SK-N-SH treated with all-trans-retinoic acid at 6 μM for 48 hours (cell line): ENCODE measurements at regions not wholly inside any gene's neighbourhood (a gene's known extent, or its start where the extent isn't known, plus 50 kb on each side); places are given as distances from the start of the nearest gene placed in this dataset.

Experiments used
- ATAC-seq: fragments of 200-7000 bp; cut with Tn5 transposase; 3 replicates; pipeline ENCODE4 v1.9.1; 2020; ENCODE audit warnings: mild to moderate bottlenecking, moderate library complexity
- ARNTL ChIP-seq: fragments of 450-650 bp; formaldehyde crosslinking; IDR thresholded peaks from 2 replicates; pipeline ENCODE4 v1.5.0; 2020; ENCODE audit warnings: low read depth, mild to moderate bottlenecking, moderate library complexity, borderline replicate concordance
- BACH2 ChIP-seq: fragments of 250-450 bp; sonication (Bioruptor Pico); IDR thresholded peaks from 2 replicates; pipeline ENCODE4 v1.9.0; 2021; ENCODE audit warnings: mild to moderate bottlenecking, borderline replicate concordance
- CREB5 ChIP-seq: fragments of 250-450 bp; sonication (Bioruptor Pico); IDR thresholded peaks from 2 replicates; pipeline ENCODE4 v1.5.1; 2020; ENCODE audit warnings: low read depth, mild to moderate bottlenecking, moderate library complexity
- CSRNP3 ChIP-seq: fragments of 250-450 bp; sonication (Bioruptor Pico); IDR thresholded peaks from 2 replicates; pipeline ENCODE4 v1.5.1; 2021; ENCODE audit warnings: mild to moderate bottlenecking, moderate library complexity
- ESRRG ChIP-seq: fragments of 250-450 bp; sonication (Bioruptor Pico); IDR thresholded peaks from 2 replicates; pipeline ENCODE4 v1.6.1; 2021; ENCODE audit warnings: mild to moderate bottlenecking
- ISL1 ChIP-seq: fragments of 250-450 bp; sonication (Bioruptor Pico); IDR thresholded peaks from 2 replicates; pipeline ENCODE4 v2.1.2; 2022; ENCODE audit warnings: mild to moderate bottlenecking, moderate library complexity
- OSR1 ChIP-seq: fragments of 250-450 bp; sonication (Bioruptor Pico); IDR thresholded peaks from 2 replicates; pipeline ENCODE4 v1.8.0; 2022; ENCODE audit warnings: moderate library complexity, mild to moderate bottlenecking, inconsistent platforms
- POU6F1 ChIP-seq: fragments of 250-450 bp; sonication (Bioruptor Pico); IDR thresholded peaks from 2 replicates; pipeline ENCODE4 v1.8.0; 2021; ENCODE audit warnings: low read depth, mild to moderate bottlenecking, moderate library complexity, borderline replicate concordance
- PPARA ChIP-seq: fragments of 250-450 bp; sonication (Bioruptor Pico); IDR thresholded peaks from 2 replicates; pipeline ENCODE4 v1.5.0; 2020; ENCODE audit warnings: mild to moderate bottlenecking, borderline replicate concordance
- SNAI2 ChIP-seq: fragments of 250-450 bp; sonication (Bioruptor Pico); IDR thresholded peaks from 2 replicates; pipeline ENCODE4 v1.5.0; 2020; ENCODE audit warnings: mild to moderate bottlenecking, moderate library complexity
- TOX ChIP-seq: fragments of 250-450 bp; sonication (Bioruptor Pico); IDR thresholded peaks from 2 replicates; pipeline ENCODE4 v1.8.0; 2021; ENCODE audit warnings: mild to moderate bottlenecking, moderate library complexity, borderline replicate concordance
- TSHZ2 ChIP-seq: fragments of 250-450 bp; sonication (Bioruptor Pico); IDR thresholded peaks from 2 replicates; pipeline ENCODE4 v1.5.0; 2020; ENCODE audit warnings: mild to moderate bottlenecking, moderate library complexity
- ZC3H10 ChIP-seq: fragments of 250-450 bp; sonication (Bioruptor Pico); IDR thresholded peaks from 2 replicates; pipeline ENCODE4 v1.5.1; 2021; ENCODE audit warnings: mild to moderate bottlenecking, moderate library complexity
- ZFP3 ChIP-seq: fragments of 250-450 bp; sonication (Bioruptor Pico); IDR thresholded peaks from 2 replicates; pipeline ENCODE4 v1.5.0; 2020; ENCODE audit warnings: mild to moderate bottlenecking, moderate library complexity
- ZFP30 ChIP-seq: fragments of 450-650 bp; formaldehyde crosslinking; IDR thresholded peaks from 2 replicates; pipeline ENCODE4 v1.5.0; 2022; ENCODE audit warnings: mild to moderate bottlenecking, moderate library complexity
- ZNF565 ChIP-seq: fragments of 450-650 bp; formaldehyde crosslinking; conservative IDR thresholded peaks from 2 replicates; pipeline ENCODE4 v1.5.0; 2020; ENCODE audit warnings: low read depth, mild to moderate bottlenecking, moderate library complexity
- ZNF70 ChIP-seq: fragments of 450-650 bp; formaldehyde crosslinking; IDR thresholded peaks from 2 replicates; pipeline ENCODE4 v1.5.0; 2020; ENCODE audit warnings: mild to moderate bottlenecking, moderate library complexity
- ZNF8 ChIP-seq: fragments of 450-650 bp; formaldehyde crosslinking; IDR thresholded peaks from 2 replicates; pipeline ENCODE4 v1.5.0; 2020; ENCODE audit warnings: mild to moderate bottlenecking, moderate library complexity

- TF ChIP-seq SNAI2 = no peak
- no peak for TF ChIP-seq BACH2 (CRISPR knock-in tag)
- TF ChIP-seq ISL1 (CRISPR knock-in tag) = no peak
- TF ChIP-seq CSRNP3 = no peak
- no peak for TF ChIP-seq PPARA (CRISPR knock-in tag)
- TF ChIP-seq ARNTL (CRISPR knock-in tag) = no peak
- no peak for TF ChIP-seq ZC3H10 (CRISPR knock-in tag)
- TF ChIP-seq ZFP3 (CRISPR knock-in tag) = no peak
- no peak for TF ChIP-seq ZNF8 (CRISPR knock-in tag)
- no peak for TF ChIP-seq POU6F1
- no peak for TF ChIP-seq CREB5 (CRISPR knock-in tag)
- no peak for TF ChIP-seq TOX (CRISPR knock-in tag)
- ATAC-seq = no peak
Measured at GRCh38 chr2:63767307-63767706, 74.4 kb upstream of the UGP2 start.

- TF ChIP-seq ZNF8 (CRISPR knock-in tag) (no peak), ZFP3 (CRISPR knock-in tag) (no peak), BACH2 (CRISPR knock-in tag) (no peak), TSHZ2 (CRISPR knock-in tag) (no peak), ZC3H10 (CRISPR knock-in tag) (no peak), ZFP30 (CRISPR knock-in tag) (no peak), CSRNP3 (no peak), ESRRG (CRISPR knock-in tag) (no peak), ZNF70 (CRISPR knock-in tag) (no peak), ZNF565 (no peak)
- no peak for ATAC-seq
Measured at GRCh38 chr2:63768051-63768450, 73.6 kb upstream of the UGP2 start.

GRCh38 chr2:63769915-63770314 lies 71.8 kb upstream of the UGP2 start:
- TF ChIP-seq TSHZ2 (CRISPR knock-in tag) (no peak), ZC3H10 (CRISPR knock-in tag) (no peak), ZNF70 (CRISPR knock-in tag) (no peak), ZNF8 (CRISPR knock-in tag) (no peak), BACH2 (CRISPR knock-in tag) (no peak), OSR1 (CRISPR knock-in tag) (no peak), ZFP30 (CRISPR knock-in tag) (no peak)
- no peak for ATAC-seq
